Activated CD8-positive, alpha-beta T cell treated with anti-CD3 and anti-CD28 coated beads for 36 hours (primary cell): ENCODE measurements at regions not wholly inside any gene's neighbourhood (a gene's known extent, or its start where the extent isn't known, plus 50 kb on each side); places are given as distances from the start of the nearest gene placed in this dataset.
"Not testable (repeated sequence)": the region's sequence is repeated elsewhere in the genome, so short reads cannot be mapped to it uniquely, and the experiment has no call there.

Source experiments
- ATAC-seq: fragments of 200-7000 bp; cut with Tn5 transposase; one replicate; pipeline ENCODE4 v1.10.0; 2021; ENCODE audit warnings: mild to moderate bottlenecking, moderate library complexity
- CTCF ChIA-PET: fragments of 350-600 bp; sonication (Branson Sonifier 250); formaldehyde crosslinking; loops from one replicate; lab custom pipeline; 2021; ENCODE audit warnings: antibody characterized with exemption; lab: Charles Lee
- POLR2A ChIA-PET: fragments of 350-600 bp; sonication (Branson Sonifier 250); formaldehyde crosslinking; loops from one replicate; lab custom pipeline; 2021; ENCODE audit warnings: antibody characterized with exemption; lab: Charles Lee
- DNase-seq: peaks from one replicate; pipeline ENCODE4 v3.0.0-alpha.2; 2020
- H3K27ac Mint-ChIP-seq: one replicate; pipeline ENCODE4 v1.8.0; 2021; ENCODE audit warnings: mild to moderate bottlenecking, mixed read lengths
- H3K27me3 Mint-ChIP-seq: one replicate; pipeline ENCODE4 v1.8.0; 2021; ENCODE audit warnings: mixed read lengths
- H3K36me3 Mint-ChIP-seq: one replicate; pipeline ENCODE4 v1.8.0; 2021; ENCODE audit warnings: low read depth, mixed read lengths
- H3K4me1 Mint-ChIP-seq: one replicate; pipeline ENCODE4 v1.8.0; 2021; ENCODE audit warnings: low read depth, mixed read lengths
- H3K4me3 Mint-ChIP-seq: one replicate; pipeline ENCODE4 v1.8.0; 2021; ENCODE audit warnings: mild to moderate bottlenecking, moderate library complexity, mixed read lengths
- H3K9me3 Mint-ChIP-seq: one replicate; pipeline ENCODE4 v1.8.0; 2021; ENCODE audit warnings: mixed read lengths
- intact Hi-C: fragments of 100-400 bp; cut with micrococcal nuclease; formaldehyde crosslinking; loops from one replicate; pipeline ENCODE4 v1.10.0; 2022
- TF ChIP-seq, protein P1 (sequence below): fragments of 200-600 bp; IDR thresholded peaks from one replicate; pipeline ENCODE4 v1.8.0; 2022; ENCODE audit warnings: antibody characterized with exemption, mild to moderate bottlenecking

DNA sequence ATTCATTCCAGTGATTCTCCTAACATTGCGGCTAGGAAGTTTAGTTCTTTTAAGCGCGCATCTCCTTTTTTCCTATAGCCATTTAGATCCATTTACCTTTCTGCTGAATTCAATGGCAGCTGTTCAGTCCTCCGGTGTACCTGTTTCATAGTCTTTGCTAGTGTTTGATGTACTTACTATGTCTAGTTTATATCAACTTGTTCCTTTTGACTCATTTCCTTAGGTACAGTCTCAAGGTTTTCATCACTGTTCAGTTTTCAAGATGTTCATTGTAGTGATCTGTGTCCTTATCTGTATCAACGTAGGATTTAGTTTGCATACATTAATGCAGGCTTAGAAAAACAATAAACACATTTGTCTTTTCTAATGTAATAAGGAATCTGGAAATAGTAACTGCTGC is 59.0 kb upstream of the MBNL1 start:
- ChIA-PET POLR2A (interaction anchor here (0.7 to 3.1 kb wide), 7 partner anchors 8 to 76 kb away, joined by 3 to 16 read pairs (median 4); partner anchors contain the start of gene MBNL1), CTCF (interaction anchor here (1.4 to 2.5 kb wide), 4 partner anchors 10 to 27 kb away, joined by 3 to 8 read pairs (median 6); no protein-coding TSS in a partner anchor)
- H3K9me3 Mint-ChIP-seq = peaks cover 12% of the 10 kb centered on the region
- no peak overlapping the region for H3K4me3 Mint-ChIP-seq
- ATAC-seq (peak; percentile 28), DNase-seq (no peak)
- TF ChIP-seq, protein P1, sequence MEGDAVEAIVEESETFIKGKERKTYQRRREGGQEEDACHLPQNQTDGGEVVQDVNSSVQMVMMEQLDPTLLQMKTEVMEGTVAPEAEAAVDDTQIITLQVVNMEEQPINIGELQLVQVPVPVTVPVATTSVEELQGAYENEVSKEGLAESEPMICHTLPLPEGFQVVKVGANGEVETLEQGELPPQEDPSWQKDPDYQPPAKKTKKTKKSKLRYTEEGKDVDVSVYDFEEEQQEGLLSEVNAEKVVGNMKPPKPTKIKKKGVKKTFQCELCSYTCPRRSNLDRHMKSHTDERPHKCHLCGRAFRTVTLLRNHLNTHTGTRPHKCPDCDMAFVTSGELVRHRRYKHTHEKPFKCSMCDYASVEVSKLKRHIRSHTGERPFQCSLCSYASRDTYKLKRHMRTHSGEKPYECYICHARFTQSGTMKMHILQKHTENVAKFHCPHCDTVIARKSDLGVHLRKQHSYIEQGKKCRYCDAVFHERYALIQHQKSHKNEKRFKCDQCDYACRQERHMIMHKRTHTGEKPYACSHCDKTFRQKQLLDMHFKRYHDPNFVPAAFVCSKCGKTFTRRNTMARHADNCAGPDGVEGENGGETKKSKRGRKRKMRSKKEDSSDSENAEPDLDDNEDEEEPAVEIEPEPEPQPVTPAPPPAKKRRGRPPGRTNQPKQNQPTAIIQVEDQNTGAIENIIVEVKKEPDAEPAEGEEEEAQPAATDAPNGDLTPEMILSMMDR = no peak
- H3K27ac Mint-ChIP-seq = peak overlapping the region; percentile 61
- H3K4me1 Mint-ChIP-seq = peaks cover 71% of the 10 kb centered on the region
- intact Hi-C loops = loop anchor here (5.0 kb wide), 1 partner anchor 33 kb away; no protein-coding TSS in a partner anchor
- H3K36me3 Mint-ChIP-seq = peaks cover 17% of the 10 kb centered on the region
- no peaks in the 10 kb centered on the region for H3K27me3 Mint-ChIP-seq

DNA sequence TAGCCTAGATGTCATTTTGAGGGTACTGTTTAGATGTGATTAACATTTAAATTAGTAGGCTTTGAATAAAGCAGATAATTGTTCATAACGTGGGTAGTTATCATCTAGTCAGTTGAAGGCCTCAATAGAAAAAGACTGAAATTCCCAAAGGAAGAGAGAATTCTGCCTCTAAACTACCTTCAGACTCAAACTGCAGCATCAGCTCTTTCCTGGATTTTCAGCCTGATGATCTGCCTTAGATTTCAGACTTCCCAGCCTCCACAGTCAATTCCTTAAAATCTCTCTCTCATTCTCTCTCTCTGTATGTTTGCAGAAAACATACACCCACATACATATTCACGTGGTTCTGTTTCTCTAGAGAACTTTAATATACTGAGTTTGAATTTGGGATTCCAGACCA is 58.0 kb upstream of the MBNL1 start:
- POLR2A ChIA-PET = interaction anchor here (3.1 kb wide), 1 partner anchor 59 kb away, joined by 16 read pairs; the partner anchor contains the start of gene MBNL1
- intact Hi-C loops = no loop called here
- ATAC-seq = no peak
- CTCF ChIA-PET = interaction anchor here (0.8 to 2.5 kb wide), 3 partner anchors 10 to 27 kb away, joined by 3 to 8 read pairs (median 7); no protein-coding TSS in a partner anchor
- no peak for DNase-seq
- H3K4me1 Mint-ChIP-seq = peaks cover 63% of the 10 kb centered on the region
- no peak overlapping the region for H3K4me3 Mint-ChIP-seq
- H3K9me3 Mint-ChIP-seq = peaks cover 12% of the 10 kb centered on the region
- peaks cover 17% of the 10 kb centered on the region for H3K36me3 Mint-ChIP-seq
- TF ChIP-seq, protein P1 = no peak
- no peak overlapping the region for H3K27ac Mint-ChIP-seq
- no peaks in the 10 kb centered on the region for H3K27me3 Mint-ChIP-seq

DNA sequence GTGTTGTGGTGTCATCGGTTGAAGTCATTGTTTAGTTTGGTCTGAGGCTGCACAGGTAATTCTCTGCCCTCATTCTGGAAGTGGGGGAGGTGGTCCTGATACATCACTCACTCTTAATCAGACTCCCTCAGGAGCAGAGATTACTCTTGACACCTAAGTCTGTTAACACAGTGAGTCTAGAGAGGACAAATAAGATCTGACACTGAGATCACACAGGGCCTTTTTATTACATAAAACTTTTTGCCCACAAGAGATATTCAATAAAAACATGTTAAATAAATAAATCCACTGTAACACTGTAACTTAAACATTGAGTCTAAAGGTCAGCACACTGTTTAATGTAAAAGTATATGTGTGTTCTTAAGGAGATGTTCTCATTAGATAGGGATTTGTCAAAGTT is 57.1 kb upstream of the MBNL1 start:
- ATAC-seq = no peak
- peaks cover 17% of the 10 kb centered on the region for H3K36me3 Mint-ChIP-seq
- no peak for DNase-seq
- no peak overlapping the region for H3K4me3 Mint-ChIP-seq
- H3K9me3 Mint-ChIP-seq = peaks cover 12% of the 10 kb centered on the region
- ChIA-PET CTCF (interaction anchor here (1.1 to 2.5 kb wide), 2 partner anchors 22 to 25 kb away, joined by 3 to 7 read pairs; no protein-coding TSS in a partner anchor), POLR2A (no interaction called here)
- intact Hi-C loops = no loop called here
- peaks cover 61% of the 10 kb centered on the region for H3K4me1 Mint-ChIP-seq
- TF ChIP-seq, protein P1 = no peak
- no peak overlapping the region for H3K27ac Mint-ChIP-seq
- no peaks in the 10 kb centered on the region for H3K27me3 Mint-ChIP-seq

DNA sequence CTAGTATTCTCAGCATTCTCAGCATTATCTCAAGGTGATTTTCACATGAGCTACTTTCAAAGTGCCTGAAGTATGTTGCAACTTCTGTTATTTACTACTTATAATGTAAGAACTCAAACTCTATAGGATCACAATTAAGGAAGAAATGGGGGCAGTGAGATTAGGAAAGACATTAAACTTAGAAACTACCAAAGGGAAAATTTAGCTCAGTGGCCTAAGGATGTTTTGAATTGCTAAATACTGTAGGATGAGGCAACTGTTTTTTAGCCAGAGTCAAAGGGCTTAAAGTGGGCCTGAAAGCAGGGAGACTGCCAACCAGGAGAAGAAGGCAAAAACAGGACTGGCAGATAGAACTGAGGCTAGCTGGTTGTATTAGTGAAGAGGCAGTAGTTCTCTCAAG is 55.5 kb upstream of the MBNL1 start:
- Mint-ChIP-seq H3K36me3 (peaks cover 10% of the 10 kb centered on the region), H3K4me1 (peaks cover 53% of the 10 kb centered on the region), H3K4me3 (no peak overlapping the region), H3K27me3 (no peaks in the 10 kb centered on the region), H3K27ac (no peak overlapping the region), H3K9me3 (peaks cover 7% of the 10 kb centered on the region)
- ChIA-PET POLR2A (interaction anchor here (1.0 to 1.5 kb wide), 4 partner anchors 9 to 56 kb away, joined by 4 to 6 read pairs (median 5); partner anchors contain the start of gene MBNL1), CTCF (interaction anchor here (1.0 to 1.3 kb wide), 2 partner anchors 9 to 10 kb away, joined by 3 to 6 read pairs; no protein-coding TSS in a partner anchor)
- no peak for DNase-seq
- intact Hi-C loops = no loop called here
- TF ChIP-seq, protein P1 = no peak
- ATAC-seq = no peak

DNA sequence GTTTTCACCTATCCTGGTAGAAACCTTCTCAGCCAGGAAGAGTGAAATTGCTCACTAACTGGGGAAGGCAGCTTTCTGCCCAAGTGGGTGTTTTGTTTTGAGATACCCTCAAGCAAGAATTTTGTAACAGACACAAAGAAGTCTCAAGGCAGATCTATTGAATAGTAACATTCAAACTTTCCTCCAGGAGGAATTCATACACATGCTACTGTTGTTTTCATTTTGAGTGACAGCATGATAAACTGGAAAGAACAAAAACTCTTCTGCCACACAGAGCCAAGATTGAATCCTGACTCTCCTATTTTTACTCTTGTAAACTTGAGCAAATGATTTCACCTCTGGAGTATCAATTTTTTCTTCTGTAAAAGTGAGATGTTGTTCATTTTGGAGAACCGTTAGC is 54.8 kb upstream of the MBNL1 start:
- H3K4me3 Mint-ChIP-seq = no peak overlapping the region
- H3K27me3 Mint-ChIP-seq = no peaks in the 10 kb centered on the region
- intact Hi-C loops = no loop called here
- H3K4me1 Mint-ChIP-seq = peaks cover 53% of the 10 kb centered on the region
- H3K27ac Mint-ChIP-seq = no peak overlapping the region
- peaks cover 7% of the 10 kb centered on the region for H3K36me3 Mint-ChIP-seq
- DNase-seq (no peak), ATAC-seq (no peak)
- ChIA-PET CTCF (interaction anchor here (1.0 to 1.3 kb wide), 2 partner anchors 8 to 10 kb away, joined by 3 to 6 read pairs; no protein-coding TSS in a partner anchor), POLR2A (interaction anchor here (1.0 to 1.5 kb wide), 4 partner anchors 8 to 55 kb away, joined by 4 to 6 read pairs (median 5); partner anchors contain the start of gene MBNL1)
- TF ChIP-seq, protein P1 = no peak
- peaks cover 3% of the 10 kb centered on the region for H3K9me3 Mint-ChIP-seq

DNA sequence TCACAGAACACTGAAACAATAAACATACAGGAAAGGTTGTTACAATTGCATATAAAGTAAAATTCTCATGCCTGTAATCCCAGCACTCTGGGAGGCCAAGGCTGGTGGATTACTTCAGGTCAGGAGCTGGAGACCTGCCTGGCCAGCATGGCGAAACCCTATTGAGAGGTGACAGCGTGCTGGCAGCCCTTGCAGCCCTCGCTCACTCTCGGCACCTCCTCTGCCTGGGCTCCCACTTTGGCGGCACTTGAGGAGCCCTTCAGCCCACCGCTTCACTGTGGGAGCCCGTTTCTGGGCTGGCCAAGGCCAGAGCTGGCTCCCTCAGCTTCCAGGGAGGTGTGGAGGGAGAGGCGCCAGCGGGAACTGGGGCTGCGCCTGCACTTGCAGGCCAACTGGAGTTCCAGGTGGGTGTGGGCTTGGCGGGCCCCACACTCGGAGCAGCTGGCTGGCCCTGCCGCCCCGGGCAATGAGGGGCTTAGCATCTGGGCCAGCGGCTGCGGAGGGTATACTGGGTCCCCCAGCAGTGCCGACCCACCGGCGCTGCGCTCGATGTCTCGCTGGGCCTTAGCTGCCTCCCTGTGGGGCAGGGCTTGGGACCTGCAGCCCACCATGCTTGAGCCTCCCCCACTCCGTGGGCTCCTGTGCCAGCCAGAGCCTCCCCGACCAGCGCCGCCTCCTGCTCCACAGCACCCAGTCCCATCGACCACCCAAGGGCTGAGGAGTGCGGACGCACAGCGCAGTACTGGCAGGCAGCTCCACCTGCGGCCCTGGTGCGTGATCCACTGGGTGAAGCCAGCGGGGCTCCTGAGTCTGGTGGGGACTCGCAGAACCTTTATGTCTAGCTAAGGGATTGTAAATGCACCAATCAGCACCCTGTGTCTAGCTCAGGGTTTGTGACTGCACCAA is 51.5 kb upstream of the MBNL1 start:
- intact Hi-C loops, H3K4me3 Mint-ChIP-seq, H3K27me3 Mint-ChIP-seq, H3K27ac Mint-ChIP-seq, ATAC-seq, H3K36me3 Mint-ChIP-seq, H3K9me3 Mint-ChIP-seq, DNase-seq: not testable (repeated sequence)
- H3K4me1 Mint-ChIP-seq = peaks cover 60% of the 10 kb centered on the region
- ChIA-PET POLR2A (interaction anchor here (0.8 to 2.6 kb wide), 6 partner anchors 8 to 60 kb away, joined by 3 to 13 read pairs (median 3); no protein-coding TSS in a partner anchor), CTCF (interaction anchor here (0.9 to 3.2 kb wide), 4 partner anchors 8 to 17 kb away, joined by 3 to 11 read pairs (median 4); no protein-coding TSS in a partner anchor)
